C4-2B (cell line): ENCODE measurements at regions not wholly inside any gene's neighbourhood (a gene's known extent, or its start where the extent isn't known, plus 50 kb on each side); places are given as distances from the start of the nearest gene placed in this dataset.
"Not testable (repeated sequence)": the region's sequence is repeated elsewhere in the genome, so short reads cannot be mapped to it uniquely, and the experiment has no call there.

Experiments used
- H3K27ac ChIP-seq: fragments of 450-650 bp; 2 replicates; pipeline ENCODE4 v1.5.1; 2017
- ZFX ChIP-seq: fragments of 450-650 bp; IDR thresholded peaks from 2 replicates; pipeline ENCODE4 v1.6.1; 2017
- TF ChIP-seq, protein P1 (sequence below): fragments of 450-650 bp; conservative IDR thresholded peaks from 2 replicates; pipeline ENCODE4 v1.5.1; 2017; ENCODE audit warnings: mild to moderate bottlenecking

DNA sequence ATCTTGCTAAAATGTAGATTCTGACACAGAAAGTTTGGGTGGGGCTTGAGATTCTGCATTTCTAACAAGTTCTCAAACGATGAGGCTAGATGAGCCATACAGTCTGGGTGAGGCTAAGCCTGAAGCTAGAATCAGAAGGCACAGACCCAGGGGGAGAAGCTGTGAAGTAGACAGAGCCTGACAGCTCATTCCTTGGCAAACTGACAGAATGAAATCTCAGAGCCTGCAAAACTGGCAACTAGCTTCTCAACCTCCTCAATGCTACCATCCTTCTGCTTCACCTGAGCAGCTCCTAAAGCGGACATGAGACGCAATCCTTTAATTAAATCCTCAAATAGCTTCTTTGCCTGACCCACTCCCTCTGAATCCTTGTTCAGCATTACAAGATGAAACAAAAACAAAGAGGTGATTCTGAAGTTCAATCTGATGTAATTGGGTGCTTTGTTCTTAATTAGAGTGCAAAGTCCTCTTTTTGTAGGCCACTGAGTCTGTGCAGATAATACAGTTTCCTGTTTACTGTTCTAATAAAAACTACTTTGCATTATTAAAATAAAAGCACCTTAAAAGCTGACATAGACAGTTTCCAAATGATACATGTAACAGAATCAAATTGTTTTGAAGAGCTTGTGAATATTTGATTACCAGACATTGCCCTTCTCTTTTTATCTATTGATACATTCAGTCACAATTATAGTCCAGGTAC is 71.0 kb upstream of the BMP2K start:
- TF ChIP-seq, protein P1, sequence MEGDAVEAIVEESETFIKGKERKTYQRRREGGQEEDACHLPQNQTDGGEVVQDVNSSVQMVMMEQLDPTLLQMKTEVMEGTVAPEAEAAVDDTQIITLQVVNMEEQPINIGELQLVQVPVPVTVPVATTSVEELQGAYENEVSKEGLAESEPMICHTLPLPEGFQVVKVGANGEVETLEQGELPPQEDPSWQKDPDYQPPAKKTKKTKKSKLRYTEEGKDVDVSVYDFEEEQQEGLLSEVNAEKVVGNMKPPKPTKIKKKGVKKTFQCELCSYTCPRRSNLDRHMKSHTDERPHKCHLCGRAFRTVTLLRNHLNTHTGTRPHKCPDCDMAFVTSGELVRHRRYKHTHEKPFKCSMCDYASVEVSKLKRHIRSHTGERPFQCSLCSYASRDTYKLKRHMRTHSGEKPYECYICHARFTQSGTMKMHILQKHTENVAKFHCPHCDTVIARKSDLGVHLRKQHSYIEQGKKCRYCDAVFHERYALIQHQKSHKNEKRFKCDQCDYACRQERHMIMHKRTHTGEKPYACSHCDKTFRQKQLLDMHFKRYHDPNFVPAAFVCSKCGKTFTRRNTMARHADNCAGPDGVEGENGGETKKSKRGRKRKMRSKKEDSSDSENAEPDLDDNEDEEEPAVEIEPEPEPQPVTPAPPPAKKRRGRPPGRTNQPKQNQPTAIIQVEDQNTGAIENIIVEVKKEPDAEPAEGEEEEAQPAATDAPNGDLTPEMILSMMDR = no peak
- no peak for TF ChIP-seq ZFX
- H3K27ac ChIP-seq = no peak overlapping the region

DNA sequence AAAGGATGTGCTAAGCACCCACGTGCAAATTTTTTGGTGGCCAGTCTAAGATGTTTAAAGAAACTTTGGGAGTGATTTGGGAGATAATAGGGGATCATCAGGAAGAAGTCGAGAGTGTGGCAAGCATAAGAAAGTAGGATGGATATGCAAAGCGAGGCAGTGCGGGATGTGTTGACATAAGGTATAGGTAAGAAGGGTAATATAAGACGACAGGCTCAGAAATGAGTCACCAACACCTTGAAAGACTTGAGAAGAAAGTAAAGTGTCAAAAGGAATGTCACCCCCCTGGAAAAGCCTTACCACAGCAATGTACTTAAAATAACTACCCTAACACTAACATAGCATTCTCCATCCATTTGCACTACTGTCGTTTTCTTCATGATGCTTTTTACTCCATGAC is 69.8 kb upstream of the BMP2K start:
- no peak overlapping the region for H3K27ac ChIP-seq
- TF ChIP-seq ZFX = no peak
- TF ChIP-seq, protein P1 = no peak

DNA sequence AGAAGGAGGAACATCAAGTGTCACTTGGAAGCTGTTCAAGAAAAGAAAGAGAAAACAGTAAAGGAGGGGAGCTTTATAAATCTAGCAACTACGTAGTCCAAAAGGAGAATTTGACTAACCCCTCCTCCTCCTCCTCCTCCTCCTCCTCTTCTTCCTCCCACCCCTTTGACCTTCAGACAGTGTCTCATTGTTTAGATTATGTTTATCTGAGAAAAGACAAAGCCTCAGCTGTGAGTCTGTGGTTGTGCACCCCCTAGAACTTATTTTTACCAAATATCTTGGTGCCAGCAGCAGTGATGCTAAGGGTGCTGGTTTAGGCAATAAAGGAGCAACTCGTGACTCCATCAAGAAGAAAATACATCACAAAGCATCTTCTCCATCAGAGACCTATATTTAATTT is 68.9 kb upstream of the BMP2K start:
- no peak overlapping the region for H3K27ac ChIP-seq
- TF ChIP-seq, protein P1 = no peak
- TF ChIP-seq ZFX = no peak

DNA sequence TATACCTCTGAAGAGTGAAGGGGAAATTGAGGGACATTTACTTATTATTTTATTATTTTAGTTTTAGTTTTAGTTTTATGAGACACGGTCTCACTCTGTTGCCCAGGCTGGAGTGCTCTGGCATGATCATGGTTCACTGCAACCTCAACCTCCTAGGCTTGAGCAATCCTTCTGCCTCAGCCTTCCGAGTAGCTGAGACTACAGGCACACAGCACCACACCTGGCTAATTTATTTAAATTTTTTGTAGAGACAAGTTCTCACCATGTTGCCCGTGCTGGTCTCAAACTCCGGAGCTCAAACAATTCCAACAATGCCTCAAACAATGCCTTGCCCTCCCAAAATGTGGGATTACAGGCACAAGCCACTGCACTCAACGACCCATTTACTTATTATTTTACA is 68.4 kb upstream of the BMP2K start:
- TF ChIP-seq ZFX = no peak
- TF ChIP-seq, protein P1 = no peak
- no peak overlapping the region for H3K27ac ChIP-seq

DNA sequence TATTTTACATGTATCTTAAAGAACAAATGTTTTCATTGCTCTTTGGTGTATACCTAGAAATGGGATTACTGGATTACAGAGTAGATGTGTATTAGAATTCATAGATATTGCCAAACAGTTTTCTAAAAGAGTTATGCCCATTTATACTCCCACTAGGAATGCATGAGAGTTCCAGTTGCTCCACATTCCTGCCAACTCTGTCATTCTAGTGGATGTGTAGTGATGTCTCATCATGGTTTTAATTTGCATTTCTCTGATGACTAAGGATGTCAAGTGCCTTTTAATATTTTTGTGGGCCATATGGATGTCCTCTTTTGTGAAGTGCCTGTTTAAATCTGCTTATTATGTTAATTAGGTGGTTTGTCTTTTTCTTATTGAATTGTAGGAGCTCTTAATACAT is 65.6 kb upstream of the BMP2K start:
- TF ChIP-seq, protein P1 = no peak
- no peak for TF ChIP-seq ZFX
- no peak overlapping the region for H3K27ac ChIP-seq

DNA sequence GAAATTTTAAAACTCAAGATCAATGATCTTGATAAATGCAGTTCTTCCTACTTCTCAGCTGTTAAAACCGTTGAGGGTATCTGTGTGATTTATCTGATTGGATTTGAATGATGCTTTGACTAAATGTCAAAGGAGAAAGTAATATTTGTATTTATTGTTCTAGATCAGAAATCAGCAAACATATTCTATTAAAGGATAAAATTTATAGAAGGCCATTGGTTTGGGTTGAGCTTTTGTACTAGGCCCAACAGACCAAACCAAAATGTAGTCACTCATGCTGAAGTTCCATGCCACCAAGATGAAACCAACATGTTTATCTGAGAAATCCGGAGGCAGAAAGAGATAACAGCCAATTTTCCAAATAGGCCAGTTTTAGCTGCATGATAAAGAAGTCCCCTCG is 64.5 kb upstream of the BMP2K start:
- H3K27ac ChIP-seq = no peak overlapping the region
- TF ChIP-seq, protein P1 = no peak
- TF ChIP-seq ZFX = no peak

DNA sequence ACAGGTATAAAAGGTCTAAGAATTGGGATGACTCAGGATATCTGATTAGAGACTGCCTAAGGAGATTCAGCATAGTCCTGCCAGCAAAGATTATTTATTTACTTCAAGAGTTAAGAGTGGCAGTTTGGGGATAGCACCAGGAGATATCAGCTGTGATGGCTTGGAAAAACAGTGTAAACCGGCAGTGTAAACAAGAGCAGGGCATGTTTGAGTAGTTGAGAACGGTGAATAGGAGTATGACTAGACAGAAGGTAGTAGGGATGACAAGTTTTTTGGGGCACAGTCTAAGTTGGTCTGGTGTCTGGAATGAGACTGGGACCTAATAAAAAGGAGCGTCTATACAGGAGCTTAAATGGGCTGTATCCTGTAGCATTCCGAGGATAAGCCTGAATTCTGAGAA is 61.6 kb upstream of the BMP2K start:
- not testable (repeated sequence) for H3K27ac ChIP-seq

DNA sequence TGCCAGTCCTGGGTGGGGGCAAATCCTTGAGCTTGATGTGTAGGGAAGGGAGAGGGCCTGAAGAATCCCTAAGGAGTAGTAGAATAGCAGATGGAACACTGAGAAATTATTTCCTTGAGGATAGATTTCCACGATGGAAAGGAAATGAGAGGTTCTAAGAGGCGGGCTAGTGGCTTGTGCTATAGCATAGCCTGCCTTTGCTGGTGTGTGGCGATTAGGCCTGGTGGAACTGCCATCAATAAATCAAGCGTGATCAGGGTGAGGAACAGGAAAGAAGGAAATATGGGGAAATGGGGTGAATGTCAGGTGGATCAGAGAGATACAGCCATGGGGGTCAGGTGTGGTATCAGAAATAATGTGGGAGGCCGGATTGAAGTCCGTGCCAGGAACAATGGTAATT is 60.8 kb upstream of the BMP2K start:
- H3K27ac ChIP-seq = not testable (repeated sequence)

DNA sequence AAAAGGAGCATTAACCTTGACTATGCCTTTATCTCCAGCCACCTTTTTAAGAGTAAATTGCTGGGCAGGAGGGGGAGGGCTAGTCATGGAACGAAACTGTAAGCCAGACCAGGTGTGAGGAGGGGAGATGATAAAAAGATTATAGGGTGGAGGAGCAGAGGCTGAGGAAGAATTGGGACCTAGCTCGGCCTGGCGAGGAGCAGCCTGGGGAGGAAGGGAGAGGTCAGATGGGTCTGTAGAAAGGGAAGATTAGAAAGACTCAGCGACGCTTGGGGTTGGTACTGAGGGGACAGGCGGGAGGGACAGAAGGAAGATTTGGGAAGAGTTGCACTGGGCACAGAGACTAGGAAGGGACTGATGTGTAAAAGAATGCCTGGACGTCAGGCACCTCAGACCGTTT is 58.4 kb upstream of the BMP2K start:
- H3K27ac ChIP-seq = not testable (repeated sequence)
